ENCODE measurements at regions not wholly inside any gene's neighbourhood (a gene's known extent, or its start where the extent isn't known, plus 50 kb on each side); places are given as distances from the start of the nearest gene placed in this dataset.

GRCh38 chr10:28922127-28922526 is 244.8 kb downstream of the BAMBI start:
- no peak for TF ChIP-seq CTCF (conservative IDR thresholded peaks at IDR 0.05; ENCODE audit: low read depth, low read length)
- no peak for TF ChIP-seq EZH2 (IDR thresholded peaks at IDR 0.05; ENCODE audit: borderline replicate concordance, low read depth, low read length, poor library complexity, severe bottlenecking)

Data from A673 (cell line).